ENCODE measurements at regions not wholly inside any gene's neighbourhood (a gene's known extent, or its start where the extent isn't known, plus 50 kb on each side); places are given as distances from the start of the nearest gene placed in this dataset.
"Not testable (repeated sequence)": the region's sequence is repeated elsewhere in the genome, so short reads cannot be mapped to it uniquely, and the experiment has no call there.

- Mint-ChIP-seq H3K36me3 (no peaks in the 10 kb centered on the region), H3K27me3 (peaks cover 11% of the 10 kb centered on the region), H3K4me3 (no peak overlapping the region), H3K9me3 (peaks cover 0 to 2% (median 0%) of the 10 kb centered on the region in 3 donors), H3K27ac (no peak overlapping the region), H3K4me1 (no peaks in the 10 kb centered on the region)
These were observed 76.5 kb upstream of the MAP10 start for GRCh38 chr1:232728507-232729263.

GRCh38 chr1:232732344-232732910 lies 72.8 kb upstream of the MAP10 start:
- H3K4me1 Mint-ChIP-seq = peaks cover 0 to 1% (median 0%) of the 10 kb centered on the region in 3 donors
- H3K36me3 Mint-ChIP-seq = no peaks in the 10 kb centered on the region
- no peak overlapping the region for H3K27ac Mint-ChIP-seq
- no peak overlapping the region for H3K4me3 Mint-ChIP-seq
- peaks cover 0 to 2% (median 0%) of the 10 kb centered on the region in 3 donors for H3K9me3 Mint-ChIP-seq
- H3K27me3 Mint-ChIP-seq = peaks cover 6% of the 10 kb centered on the region

- Mint-ChIP-seq H3K4me3 (no peak overlapping the region), H3K36me3 (peaks cover 3% of the 10 kb centered on the region), H3K4me1 (peaks cover 0 to 1% (median 0%) of the 10 kb centered on the region in 3 donors), H3K9me3 (peaks cover 0 to 5% (median 3%) of the 10 kb centered on the region in 3 donors), H3K27ac (no peak overlapping the region), H3K27me3 (no peaks in the 10 kb centered on the region)
These were observed 67.3 kb upstream of the MAP10 start for GRCh38 chr1:232737917-232738316.

GRCh38 chr1:232743999-232744398 lies 61.2 kb upstream of the MAP10 start:
- peaks cover 3% of the 10 kb centered on the region for H3K36me3 Mint-ChIP-seq
- no peak overlapping the region for H3K27ac Mint-ChIP-seq
- H3K4me3 Mint-ChIP-seq = no peak overlapping the region
- peaks cover 3 to 14% (median 11%) of the 10 kb centered on the region in 3 donors for H3K9me3 Mint-ChIP-seq
- peaks cover 2% of the 10 kb centered on the region for H3K27me3 Mint-ChIP-seq
- H3K4me1 Mint-ChIP-seq = no peaks in the 10 kb centered on the region

GRCh38 chr1:232744847-232745246 lies 60.4 kb upstream of the MAP10 start:
- H3K9me3 Mint-ChIP-seq = peaks cover 7 to 14% (median 11%) of the 10 kb centered on the region in 3 donors
- H3K27me3 Mint-ChIP-seq = peaks cover 2% of the 10 kb centered on the region
- H3K27ac Mint-ChIP-seq = no peak overlapping the region
- peaks cover 2% of the 10 kb centered on the region for H3K36me3 Mint-ChIP-seq
- no peak overlapping the region for H3K4me3 Mint-ChIP-seq
- no peaks in the 10 kb centered on the region for H3K4me1 Mint-ChIP-seq

GRCh38 chr1:232745698-232746097 lies 59.5 kb upstream of the MAP10 start:
- not testable (repeated sequence) for H3K4me1 Mint-ChIP-seq, H3K36me3 Mint-ChIP-seq, H3K27me3 Mint-ChIP-seq, H3K27ac Mint-ChIP-seq, H3K4me3 Mint-ChIP-seq
- peaks cover 7 to 13% (median 8%) of the 10 kb centered on the region in 3 donors for H3K9me3 Mint-ChIP-seq

GRCh38 chr1:232748910-232749368 lies 56.3 kb upstream of the MAP10 start:
- Mint-ChIP-seq H3K4me3 (no peak overlapping the region), H3K9me3 (peaks cover 7 to 13% (median 8%) of the 10 kb centered on the region in 3 donors), H3K4me1 (no peaks in the 10 kb centered on the region)

GRCh38 chr1:232751393-232752140 lies 53.6 kb upstream of the MAP10 start:
- H3K36me3 Mint-ChIP-seq = peaks cover 2% of the 10 kb centered on the region
- H3K27me3 Mint-ChIP-seq = peaks cover 2% of the 10 kb centered on the region
- H3K4me1 Mint-ChIP-seq = no peaks in the 10 kb centered on the region
- H3K27ac Mint-ChIP-seq = no peak overlapping the region
- no peak overlapping the region for H3K4me3 Mint-ChIP-seq
- H3K9me3 Mint-ChIP-seq = peaks cover 6 to 13% (median 7%) of the 10 kb centered on the region in 3 donors

More at GRCh38 chr1:232748910-232749368, 56.3 kb upstream of the MAP10 start:
- H3K27ac Mint-ChIP-seq = peak overlapping the region in 1 of 3 donors; percentile 19
- peaks cover 3% of the 10 kb centered on the region for H3K27me3 Mint-ChIP-seq
- peaks cover 2% of the 10 kb centered on the region for H3K36me3 Mint-ChIP-seq

GRCh38 chr1:232752365-232752764 lies 52.9 kb upstream of the MAP10 start:
- Mint-ChIP-seq H3K36me3 (peaks cover 2% of the 10 kb centered on the region), H3K4me3 (no peak overlapping the region), H3K27ac (no peak overlapping the region), H3K27me3 (peaks cover 2% of the 10 kb centered on the region), H3K4me1 (no peaks in the 10 kb centered on the region), H3K9me3 (peaks cover 6 to 13% (median 7%) of the 10 kb centered on the region in 3 donors)

GRCh38 chr1:232754930-232755329 lies 50.3 kb upstream of the MAP10 start:
- no peak overlapping the region for H3K27ac Mint-ChIP-seq
- H3K9me3 Mint-ChIP-seq = no peaks in the 10 kb centered on the region
- no peak overlapping the region for H3K4me3 Mint-ChIP-seq
- H3K4me1 Mint-ChIP-seq = no peaks in the 10 kb centered on the region
- peaks cover 2% of the 10 kb centered on the region for H3K27me3 Mint-ChIP-seq
- H3K36me3 Mint-ChIP-seq = no peaks in the 10 kb centered on the region

Data from IgD-negative memory B cell (primary cell).